ENCODE measurements at regions not wholly inside any gene's neighbourhood (a gene's known extent, or its start where the extent isn't known, plus 50 kb on each side); places are given as distances from the start of the nearest gene placed in this dataset.
A peak's percentile ranks its signal among the peaks of the same experiment; 100 is the strongest.

- DNase-seq (ENCODE audit: low read depth), result no peak
- no peak overlapping the region for H3K4me3 ChIP-seq (ENCODE audit: low read depth, low read length)
- CTCF ChIA-PET, result no interaction called here
- no peak for TF ChIP-seq CTCF (IDR thresholded peaks at IDR 0.05; ENCODE audit: insufficient read depth, low read depth, low read length)
- no peaks in the 10 kb centered on the region for H3K27me3 ChIP-seq (ENCODE audit: control insufficient read depth, insufficient read depth, low read length)
- POLR2A ChIA-PET, result no interaction called here
- H3K36me3 ChIP-seq (ENCODE audit: control insufficient read depth, insufficient read depth, low read length), result no peaks in the 10 kb centered on the region
Observed at GRCh38 chr10:111745982-111746381, 437.6 kb downstream of the GPAM start.

GRCh38 chr10:111747751-111748150 is 435.8 kb downstream of the GPAM start:
- Histone ChIP-seq H3K27me3 (ENCODE audit: control insufficient read depth, insufficient read depth, low read length) (no peaks in the 10 kb centered on the region), H3K4me3 (ENCODE audit: low read depth, low read length) (no peak overlapping the region), H3K36me3 (ENCODE audit: control insufficient read depth, insufficient read depth, low read length) (no peaks in the 10 kb centered on the region)
- ChIA-PET CTCF (no interaction called here), POLR2A (no interaction called here)
- TF ChIP-seq CTCF (IDR thresholded peaks at IDR 0.05; ENCODE audit: insufficient read depth, low read depth, low read length), result no peak
- DNase-seq (ENCODE audit: low read depth), result no peak

- TF ChIP-seq CTCF (IDR thresholded peaks at IDR 0.05; ENCODE audit: insufficient read depth, low read depth, low read length), result no peak
- Histone ChIP-seq H3K27me3 (ENCODE audit: control insufficient read depth, insufficient read depth, low read length) (no peaks in the 10 kb centered on the region), H3K4me3 (ENCODE audit: low read depth, low read length) (no peak overlapping the region), H3K36me3 (ENCODE audit: control insufficient read depth, insufficient read depth, low read length) (no peaks in the 10 kb centered on the region)
- CTCF ChIA-PET, result interaction anchor here (0.6 kb wide), 1 partner anchor 94 kb away, joined by 6 read pairs; no protein-coding TSS in a partner anchor
- POLR2A ChIA-PET, result no interaction called here
- DNase-seq (ENCODE audit: low read depth), result no peak
Observed at GRCh38 chr10:111748184-111748583, 435.4 kb downstream of the GPAM start.

- DNase-seq (ENCODE audit: low read depth), result no peak
- no peak for TF ChIP-seq CTCF (IDR thresholded peaks at IDR 0.05; ENCODE audit: insufficient read depth, low read depth, low read length)
- CTCF ChIA-PET, result no interaction called here
- POLR2A ChIA-PET, result no interaction called here
- H3K27me3 ChIP-seq (ENCODE audit: control insufficient read depth, insufficient read depth, low read length), result no peaks in the 10 kb centered on the region
- no peak overlapping the region for H3K4me3 ChIP-seq (ENCODE audit: low read depth, low read length)
- H3K36me3 ChIP-seq (ENCODE audit: control insufficient read depth, insufficient read depth, low read length), result no peaks in the 10 kb centered on the region
Observed at GRCh38 chr10:111750165-111750849, 433.3 kb downstream of the GPAM start.

- H3K27me3 ChIP-seq (ENCODE audit: control insufficient read depth, insufficient read depth, low read length), result no peaks in the 10 kb centered on the region
- no peak for DNase-seq (ENCODE audit: low read depth)
- H3K4me3 ChIP-seq (ENCODE audit: low read depth, low read length), result no peak overlapping the region
- H3K36me3 ChIP-seq (ENCODE audit: control insufficient read depth, insufficient read depth, low read length), result no peaks in the 10 kb centered on the region
- ChIA-PET CTCF (no interaction called here), POLR2A (no interaction called here)
- peak; percentile 29; the same call in 1 of the 2 replicates for TF ChIP-seq CTCF (IDR thresholded peaks at IDR 0.05; ENCODE audit: insufficient read depth, low read depth, low read length)
Observed at GRCh38 chr10:111756217-111757061, 427.1 kb downstream of the GPAM start.

Data from BJ (cell line).